ENCODE measurements at regions not wholly inside any gene's neighbourhood (a gene's known extent, or its start where the extent isn't known, plus 50 kb on each side); places are given as distances from the start of the nearest gene placed in this dataset.
A peak's percentile ranks its signal among the peaks of the same experiment; 100 is the strongest.

- no peaks in the 10 kb centered on the region for H3K27me3 ChIP-seq
- DNase-seq (ENCODE audit: extremely low spot score), result no peak
- H3K9me3 ChIP-seq, result no peaks in the 10 kb centered on the region
- TF ChIP-seq POLR2AphosphoS5 (IDR thresholded peaks at IDR 0.05) (peak in 1 of 2 donors; percentile 38), POLR2A (IDR thresholded peaks at IDR 0.05; ENCODE audit: low read depth) (no peak), EP300 (IDR thresholded peaks at IDR 0.05) (no peak)
- TF ChIP-seq, protein P1, sequence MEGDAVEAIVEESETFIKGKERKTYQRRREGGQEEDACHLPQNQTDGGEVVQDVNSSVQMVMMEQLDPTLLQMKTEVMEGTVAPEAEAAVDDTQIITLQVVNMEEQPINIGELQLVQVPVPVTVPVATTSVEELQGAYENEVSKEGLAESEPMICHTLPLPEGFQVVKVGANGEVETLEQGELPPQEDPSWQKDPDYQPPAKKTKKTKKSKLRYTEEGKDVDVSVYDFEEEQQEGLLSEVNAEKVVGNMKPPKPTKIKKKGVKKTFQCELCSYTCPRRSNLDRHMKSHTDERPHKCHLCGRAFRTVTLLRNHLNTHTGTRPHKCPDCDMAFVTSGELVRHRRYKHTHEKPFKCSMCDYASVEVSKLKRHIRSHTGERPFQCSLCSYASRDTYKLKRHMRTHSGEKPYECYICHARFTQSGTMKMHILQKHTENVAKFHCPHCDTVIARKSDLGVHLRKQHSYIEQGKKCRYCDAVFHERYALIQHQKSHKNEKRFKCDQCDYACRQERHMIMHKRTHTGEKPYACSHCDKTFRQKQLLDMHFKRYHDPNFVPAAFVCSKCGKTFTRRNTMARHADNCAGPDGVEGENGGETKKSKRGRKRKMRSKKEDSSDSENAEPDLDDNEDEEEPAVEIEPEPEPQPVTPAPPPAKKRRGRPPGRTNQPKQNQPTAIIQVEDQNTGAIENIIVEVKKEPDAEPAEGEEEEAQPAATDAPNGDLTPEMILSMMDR (IDR thresholded peaks at IDR 0.05), result no peak
- H3K27ac ChIP-seq (replicated peaks in 1 of 4), result no peak overlapping the region
- H3K36me3 ChIP-seq, result no peaks in the 10 kb centered on the region
- H3K4me1 ChIP-seq, result peaks cover 0 to 5% (median 0%) of the 10 kb centered on the region in 4 donors
- H3K4me3 ChIP-seq, result no peak overlapping the region
- 74% methylated on average over 6 of the region's 7 CpGs for WGBS
- intact Hi-C loops (cut with DNase I), result no loop called here
Observed at GRCh38 chr5:56440871-56441740, 208.0 kb upstream of the ANKRD55 start.

- 81% methylated on average over 3 of the region's 3 CpGs for WGBS
- DNase-seq (ENCODE audit: extremely low spot score), result peak; percentile 5
- intact Hi-C loops (cut with DNase I), result no loop called here
- Histone ChIP-seq H3K27me3 (no peaks in the 10 kb centered on the region), H3K36me3 (no peaks in the 10 kb centered on the region), H3K9me3 (no peaks in the 10 kb centered on the region), H3K27ac (replicated peaks in 1 of 4) (no peak overlapping the region), H3K4me1 (no peaks in the 10 kb centered on the region), H3K4me3 (no peak overlapping the region)
- TF ChIP-seq EP300 (IDR thresholded peaks at IDR 0.05) (no peak), POLR2AphosphoS5 (IDR thresholded peaks at IDR 0.05) (no peak), POLR2A (IDR thresholded peaks at IDR 0.05; ENCODE audit: low read depth) (no peak)
- TF ChIP-seq, protein P1 (IDR thresholded peaks at IDR 0.05), result no peak
Observed at GRCh38 chr5:56434986-56435385, 201.9 kb upstream of the ANKRD55 start.

GRCh38 chr5:56433039-56433617, 200.0 kb upstream of the ANKRD55 start:
- no peak for DNase-seq (ENCODE audit: extremely low spot score)
- Histone ChIP-seq H3K4me1 (peaks cover 0 to 3% (median 0%) of the 10 kb centered on the region in 4 donors), H3K36me3 (no peaks in the 10 kb centered on the region), H3K27me3 (no peaks in the 10 kb centered on the region), H3K9me3 (no peaks in the 10 kb centered on the region), H3K4me3 (no peak overlapping the region), H3K27ac (replicated peaks in 1 of 4) (no peak overlapping the region)
- 79% methylated on average over 2 of the region's 2 CpGs for WGBS
- TF ChIP-seq, protein P1 (IDR thresholded peaks at IDR 0.05), result no peak
- TF ChIP-seq POLR2AphosphoS5 (IDR thresholded peaks at IDR 0.05), result no peak
- no peak for TF ChIP-seq EP300 (IDR thresholded peaks at IDR 0.05)
- no peak for TF ChIP-seq POLR2A (IDR thresholded peaks at IDR 0.05; ENCODE audit: low read depth)
- intact Hi-C loops (cut with DNase I), result no loop called here

DNA sequence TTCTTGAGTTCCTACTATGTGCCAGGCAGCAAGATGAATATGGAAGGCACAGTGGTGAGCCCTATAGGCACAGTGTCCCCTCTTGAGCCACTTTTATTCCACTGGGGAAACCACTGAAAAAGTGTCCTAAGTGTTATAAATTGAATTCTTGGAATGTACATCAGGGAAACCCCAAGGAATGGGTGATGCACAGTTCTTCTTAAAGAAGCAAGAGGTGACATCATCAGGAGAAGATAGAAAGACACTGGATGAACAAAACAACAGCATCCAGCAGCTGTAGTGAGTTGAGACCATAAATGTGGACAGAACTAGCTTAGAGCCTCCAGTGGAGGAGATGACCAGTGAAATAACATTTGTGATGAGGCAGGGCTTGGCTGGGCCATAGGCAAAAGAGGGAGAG, 199.2 kb upstream of the ANKRD55 start:
- TF ChIP-seq, protein P1 (IDR thresholded peaks at IDR 0.05), result no peak
- TF ChIP-seq POLR2A (IDR thresholded peaks at IDR 0.05; ENCODE audit: low read depth) (no peak), EP300 (IDR thresholded peaks at IDR 0.05) (no peak), POLR2AphosphoS5 (IDR thresholded peaks at IDR 0.05) (no peak)
- intact Hi-C loops (cut with DNase I), result no loop called here
- Histone ChIP-seq H3K36me3 (no peaks in the 10 kb centered on the region), H3K9me3 (no peaks in the 10 kb centered on the region), H3K4me1 (peaks cover 0 to 3% (median 0%) of the 10 kb centered on the region in 4 donors), H3K4me3 (no peak overlapping the region), H3K27ac (replicated peaks in 1 of 4) (no peak overlapping the region), H3K27me3 (no peaks in the 10 kb centered on the region)
- DNase-seq (ENCODE audit: extremely low spot score), result no peak
